CD14-positive monocyte (primary cell): ENCODE measurements at regions not wholly inside any gene's neighbourhood (a gene's known extent, or its start where the extent isn't known, plus 50 kb on each side); places are given as distances from the start of the nearest gene placed in this dataset.

ENCODE experiments used
- DNase-seq, 3 donors: peaks; one replicate each; pipeline ENCODE4 v3.0.0-alpha.2; 2011 to 2022
- H2AFZ ChIP-seq: 2 replicates; pipeline ENCODE4 v1.6.0; 2012; ENCODE audit warnings: mild to moderate bottlenecking, low read depth, low read length, inconsistent platforms; ENCODE audit not compliant: insufficient read depth, poor library complexity, severe bottlenecking
- H3K27ac ChIP-seq, 2 donors: 1 replicate in 1 of 2; 2 replicates in 1 of 2; pipeline ENCODE4 v1.5.1; 2012 to 2013; ENCODE audit warnings: low read length in 2 of 2, control low read depth in 1 of 2, inconsistent platforms in 1 of 2, low read depth in 1 of 2, mild to moderate bottlenecking in 1 of 2
- H3K27me3 ChIP-seq, 2 donors: one replicate each; pipeline versions ENCODE4 v1.6.0 to v1.6.1; 2011 to 2013; ENCODE audit warnings: low read length in 2 of 2; ENCODE audit not compliant: control insufficient read depth in 2 of 2, insufficient read depth in 2 of 2
- H3K36me3 ChIP-seq, 2 donors: replicated peaks in 1 of 2; 1 replicate in 1 of 2; 2 replicates in 1 of 2; pipeline versions ENCODE4 v1.5.1 to v1.6.1; 2012 to 2013; ENCODE audit warnings: low read length in 2 of 2, control low read depth in 1 of 2, inconsistent platforms in 1 of 2, mild to moderate bottlenecking in 1 of 2; ENCODE audit not compliant: insufficient read depth in 2 of 2, control insufficient read depth in 1 of 2
- H3K4me1 ChIP-seq, 2 donors: 1 replicate in 1 of 2; 2 replicates in 1 of 2; pipeline versions ENCODE4 v1.5.1 to v1.6.1; 2012 to 2013; ENCODE audit warnings: low read length in 2 of 2, control low read depth in 1 of 2, inconsistent platforms in 1 of 2, mild to moderate bottlenecking in 1 of 2, moderate library complexity in 1 of 2; ENCODE audit not compliant: insufficient read depth in 2 of 2, control insufficient read depth in 1 of 2
- H3K4me2 ChIP-seq: replicated peaks from 2 replicates; pipeline ENCODE3; 2012; ENCODE audit warnings: low read length, moderate library complexity, mild to moderate bottlenecking; ENCODE audit not compliant: poor library complexity, severe bottlenecking; ENCODE audit errors: extremely low read depth
- H3K4me3 ChIP-seq, 3 experiments: fragments of 200-600 bp in 1 of 3; sonication (generic) in 1 of 3; replicated peaks in 1 of 3; 1 replicate in 2 of 3; 2 replicates in 1 of 3; pipeline ENCODE4 v1.5.1; 2011 to 2013; ENCODE audit warnings: low read length in 3 of 3, mild to moderate bottlenecking in 3 of 3, control low read depth in 2 of 3, low read depth in 2 of 3, inconsistent platforms in 1 of 3, moderate library complexity in 1 of 3
- H3K79me2 ChIP-seq: 2 replicates; pipeline ENCODE4 v1.6.0; 2012; ENCODE audit warnings: mild to moderate bottlenecking, control low read depth, inconsistent platforms, low read length, moderate library complexity; ENCODE audit not compliant: insufficient read depth
- H3K9ac ChIP-seq: 2 replicates; pipeline ENCODE4 v1.6.0; 2017; ENCODE audit warnings: low read length, mild to moderate bottlenecking; ENCODE audit not compliant: insufficient read depth, poor library complexity, severe bottlenecking
- H3K9me3 ChIP-seq, 2 donors: replicated peaks in 1 of 2; 1 replicate in 1 of 2; 2 replicates in 1 of 2; pipeline versions ENCODE4 v1.5.1 to v1.6.1; 2012 to 2013; ENCODE audit warnings: low read length in 2 of 2, control low read depth in 1 of 2; ENCODE audit not compliant: control insufficient read depth in 1 of 2, insufficient read depth in 1 of 2
- H4K20me1 ChIP-seq: 2 replicates; pipeline ENCODE4 v1.6.0; 2012; ENCODE audit warnings: mild to moderate bottlenecking, low read length, control low read depth, moderate library complexity; ENCODE audit not compliant: insufficient read depth
- H3K27ac Mint-ChIP-seq, 7 donors: one replicate each; pipeline ENCODE4 v1.8.0; 2020; ENCODE audit warnings: mild to moderate bottlenecking in 7 of 7, mixed read lengths in 7 of 7, moderate library complexity in 6 of 7, inconsistent platforms in 2 of 7
- H3K27me3 Mint-ChIP-seq, 3 donors: one replicate each; pipeline ENCODE4 v1.8.0; 2021 to 2022; ENCODE audit warnings: low read depth in 3 of 3, mild to moderate bottlenecking in 3 of 3, mixed read lengths in 3 of 3, moderate library complexity in 3 of 3, inconsistent platforms in 1 of 3
- H3K36me3 Mint-ChIP-seq, 2 donors: one replicate each; pipeline ENCODE4 v1.8.0; 2020; ENCODE audit warnings: mixed read lengths in 2 of 2, inconsistent platforms in 1 of 2, mild to moderate bottlenecking in 1 of 2
- H3K4me1 Mint-ChIP-seq: one replicate; pipeline ENCODE4 v1.8.0; 2020; ENCODE audit warnings: mild to moderate bottlenecking, mixed read lengths
- H3K4me3 Mint-ChIP-seq, 2 donors: one replicate each; pipeline ENCODE4 v1.8.0; 2020; ENCODE audit warnings: mild to moderate bottlenecking in 2 of 2, mixed read lengths in 2 of 2, moderate library complexity in 1 of 2
- H3K9me3 Mint-ChIP-seq, 7 donors: one replicate each; pipeline ENCODE4 v1.8.0; 2020 to 2022; ENCODE audit warnings: mixed read lengths in 7 of 7, mild to moderate bottlenecking in 6 of 7, moderate library complexity in 6 of 7, inconsistent platforms in 2 of 7
- WGBS: methylation state at CpG from one replicate; pipeline ENCODE4 v1.1.5; 2013; ENCODE audit warnings: missing lambda C conversion rate; ENCODE audit not compliant: insufficient coverage; 5-methylcytosine and 5-hydroxymethylcytosine counted together
- intact Hi-C, 2 donors: fragments of 100-400 bp; cut with micrococcal nuclease; formaldehyde crosslinking; loops; one replicate each; pipeline versions ENCODE4 v1.15.0 to v1.15.1; 2023
- TF ChIP-seq, protein P1 (sequence below): fragments of 200-600 bp; IDR thresholded peaks from one replicate; pipeline ENCODE4 v1.8.0; 2022; ENCODE audit warnings: antibody characterized with exemption, mild to moderate bottlenecking

DNA sequence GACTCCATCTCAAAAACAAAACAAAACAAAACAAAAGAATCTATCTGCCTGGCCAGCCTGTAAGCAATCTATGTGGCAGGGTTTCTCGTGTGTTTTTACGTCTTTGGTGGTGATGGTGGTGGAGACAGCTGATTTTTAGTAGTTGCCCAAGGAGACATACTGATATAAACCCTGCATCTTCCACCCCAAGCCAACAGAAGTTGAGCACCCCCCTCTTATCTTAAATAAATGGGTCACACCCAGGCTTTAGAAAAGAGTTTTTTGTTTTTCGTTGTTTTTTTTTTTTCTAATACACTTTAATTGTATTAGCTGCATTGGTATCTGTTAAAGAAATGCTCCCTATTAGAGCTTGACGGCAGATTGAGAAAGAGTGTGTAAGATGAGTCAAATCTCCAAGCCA is 134.7 kb downstream of the GLUL start:
- H3K36me3 Mint-ChIP-seq = no peaks in the 10 kb centered on the region
- TF ChIP-seq, protein P1, sequence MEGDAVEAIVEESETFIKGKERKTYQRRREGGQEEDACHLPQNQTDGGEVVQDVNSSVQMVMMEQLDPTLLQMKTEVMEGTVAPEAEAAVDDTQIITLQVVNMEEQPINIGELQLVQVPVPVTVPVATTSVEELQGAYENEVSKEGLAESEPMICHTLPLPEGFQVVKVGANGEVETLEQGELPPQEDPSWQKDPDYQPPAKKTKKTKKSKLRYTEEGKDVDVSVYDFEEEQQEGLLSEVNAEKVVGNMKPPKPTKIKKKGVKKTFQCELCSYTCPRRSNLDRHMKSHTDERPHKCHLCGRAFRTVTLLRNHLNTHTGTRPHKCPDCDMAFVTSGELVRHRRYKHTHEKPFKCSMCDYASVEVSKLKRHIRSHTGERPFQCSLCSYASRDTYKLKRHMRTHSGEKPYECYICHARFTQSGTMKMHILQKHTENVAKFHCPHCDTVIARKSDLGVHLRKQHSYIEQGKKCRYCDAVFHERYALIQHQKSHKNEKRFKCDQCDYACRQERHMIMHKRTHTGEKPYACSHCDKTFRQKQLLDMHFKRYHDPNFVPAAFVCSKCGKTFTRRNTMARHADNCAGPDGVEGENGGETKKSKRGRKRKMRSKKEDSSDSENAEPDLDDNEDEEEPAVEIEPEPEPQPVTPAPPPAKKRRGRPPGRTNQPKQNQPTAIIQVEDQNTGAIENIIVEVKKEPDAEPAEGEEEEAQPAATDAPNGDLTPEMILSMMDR = no peak
- DNase-seq = no peak

DNA sequence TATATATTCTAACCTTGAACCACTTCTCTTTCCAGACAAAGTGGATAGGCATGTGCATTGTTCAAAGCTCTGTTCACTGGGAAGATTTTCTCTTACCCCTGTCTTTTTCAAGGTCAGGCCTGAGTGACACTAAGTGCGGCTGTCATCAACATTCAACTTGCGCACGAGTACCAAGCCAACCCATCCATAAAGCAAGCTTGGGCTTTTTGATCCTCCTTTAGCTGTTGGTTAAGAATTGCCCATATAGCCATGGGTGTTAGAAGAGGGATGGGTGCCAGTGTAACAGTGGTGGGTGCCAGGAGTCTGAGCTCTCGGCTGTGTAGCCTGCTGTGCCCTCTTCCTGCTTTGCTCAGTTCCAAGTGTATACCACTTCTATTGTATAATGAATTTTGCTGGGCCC is 136.1 kb downstream of the GLUL start:
- intact Hi-C loops = no loop called here
- H3K4me3 Mint-ChIP-seq = no peak overlapping the region
- no peak overlapping the region for H3K27ac Mint-ChIP-seq
- H3K27me3 Mint-ChIP-seq = no peaks in the 10 kb centered on the region
- no peaks in the 10 kb centered on the region for H3K36me3 Mint-ChIP-seq
- Histone ChIP-seq H3K4me1 (peaks cover 22 to 24% of the 10 kb centered on the region in 2 donors), H3K36me3 (no peaks in the 10 kb centered on the region), H2AFZ (no peak overlapping the region), H3K9ac (no peak overlapping the region), H3K4me3 (no peak overlapping the region), H3K9me3 (no peaks in the 10 kb centered on the region), H3K79me2 (no peaks in the 10 kb centered on the region), H4K20me1 (no peaks in the 10 kb centered on the region), H3K27ac (no peak overlapping the region), H3K27me3 (no peaks in the 10 kb centered on the region), H3K4me2 (no peak overlapping the region)
- WGBS = no CpG with 5 or more reads among the region's 4 CpGs
- H3K4me1 Mint-ChIP-seq = peaks cover 18% of the 10 kb centered on the region
- H3K9me3 Mint-ChIP-seq = peaks cover 0 to 6% (median 0%) of the 10 kb centered on the region in 7 donors
- no peak for DNase-seq
- TF ChIP-seq, protein P1 = no peak

More for the DNA sequence above, 134.7 kb downstream of the GLUL start:
- peaks cover 24% of the 10 kb centered on the region in 2 donors for H3K4me1 ChIP-seq
- H3K9ac ChIP-seq = no peak overlapping the region
- H3K36me3 ChIP-seq = no peaks in the 10 kb centered on the region
- no peaks in the 10 kb centered on the region for H3K79me2 ChIP-seq
- no peaks in the 10 kb centered on the region for H3K27me3 ChIP-seq
- no peak overlapping the region for H3K27ac ChIP-seq
- no peak overlapping the region for H3K4me3 ChIP-seq
- intact Hi-C loops = no loop called here
- peaks cover 22% of the 10 kb centered on the region for H3K4me1 Mint-ChIP-seq
- no peak overlapping the region for H2AFZ ChIP-seq
- H3K27ac Mint-ChIP-seq = no peak overlapping the region
- no peaks in the 10 kb centered on the region for H3K27me3 Mint-ChIP-seq
- no CpG with 5 or more reads among the region's 4 CpGs for WGBS
- H4K20me1 ChIP-seq = no peaks in the 10 kb centered on the region
- H3K9me3 ChIP-seq = no peaks in the 10 kb centered on the region
- no peak overlapping the region for H3K4me3 Mint-ChIP-seq
- no peak overlapping the region for H3K4me2 ChIP-seq
- H3K9me3 Mint-ChIP-seq = peaks cover 0 to 6% (median 0%) of the 10 kb centered on the region in 7 donors
